Mammary epithelial cell (primary cell): ENCODE measurements at regions not wholly inside any gene's neighbourhood (a gene's known extent, or its start where the extent isn't known, plus 50 kb on each side); places are given as distances from the start of the nearest gene placed in this dataset.
"Not testable (repeated sequence)": the region's sequence is repeated elsewhere in the genome, so short reads cannot be mapped to it uniquely, and the experiment has no call there.

Experiments
- CTCF ChIP-seq, 2 donors: IDR thresholded peaks in 1 of 2; conservative IDR thresholded peaks in 1 of 2; 2 replicates each; pipeline ENCODE4 v1.5.1; 2011 to 2012; ENCODE audit warnings: inconsistent platforms in 2 of 2, low read length in 2 of 2, mild to moderate bottlenecking in 2 of 2, control low read depth in 1 of 2, low read depth in 1 of 2; ENCODE audit not compliant: insufficient read depth in 1 of 2; ENCODE audit errors: extremely low read depth in 1 of 2
- EZH2 ChIP-seq: IDR thresholded peaks from 2 replicates; pipeline ENCODE4 v1.6.1; 2012; ENCODE audit warnings: low read length, inconsistent platforms, borderline replicate concordance

DNA sequence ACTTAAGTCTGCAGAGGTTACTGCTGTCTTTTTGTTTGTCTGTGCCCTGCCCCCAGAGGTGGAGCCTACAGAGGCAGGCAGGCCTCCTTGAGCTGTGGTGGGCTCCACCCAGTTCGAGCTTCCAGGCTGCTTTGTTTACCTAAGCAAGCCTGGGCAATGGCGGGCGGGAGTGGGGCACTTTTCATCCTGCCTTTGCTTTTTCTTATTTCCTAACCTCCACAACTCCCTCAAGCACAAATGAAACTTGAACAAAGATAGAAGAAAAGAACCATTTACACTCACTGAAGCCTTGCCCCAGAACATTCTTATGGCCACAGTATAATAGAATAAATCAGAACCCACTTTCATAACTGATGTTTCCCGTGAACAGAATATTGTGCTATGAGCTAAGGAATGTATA, 344.5 kb upstream of the MAOA start:
- not testable (repeated sequence) for TF ChIP-seq CTCF (conservative IDR thresholded peaks at IDR 0.05 in 1 of 2, IDR thresholded peaks at IDR 0.05 in 1 of 2; ENCODE audit: extremely low read depth in 1 of 2, insufficient read depth in 1 of 2, low read depth in 1 of 2, low read length in 2 of 2); EZH2
